ENCODE measurements at regions not wholly inside any gene's neighbourhood (a gene's known extent, or its start where the extent isn't known, plus 50 kb on each side); places are given as distances from the start of the nearest gene placed in this dataset.

DNA sequence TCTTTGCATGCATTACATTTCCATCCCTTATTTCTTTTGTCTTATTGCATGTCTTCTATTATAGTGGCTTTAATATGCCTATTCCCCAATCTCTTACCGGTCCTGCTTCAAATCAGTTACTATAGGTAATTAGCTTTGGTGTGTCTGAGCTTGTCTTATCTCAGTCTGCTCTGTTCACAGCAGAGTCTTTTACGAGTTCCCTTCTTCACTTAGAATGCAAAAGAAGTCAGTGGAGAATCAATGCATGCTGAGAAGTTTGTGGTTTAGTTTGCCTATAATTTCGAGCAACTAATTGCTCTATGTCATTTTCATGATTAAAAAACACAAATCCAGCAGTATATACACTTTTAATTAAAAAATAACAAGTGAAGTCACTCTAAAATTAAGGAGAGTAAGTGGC lies 545.0 kb downstream of the SLCO4C1 start:
- TF ChIP-seq RXRA (IDR thresholded peaks at IDR 0.05), result no peak
- TF ChIP-seq, protein P1, sequence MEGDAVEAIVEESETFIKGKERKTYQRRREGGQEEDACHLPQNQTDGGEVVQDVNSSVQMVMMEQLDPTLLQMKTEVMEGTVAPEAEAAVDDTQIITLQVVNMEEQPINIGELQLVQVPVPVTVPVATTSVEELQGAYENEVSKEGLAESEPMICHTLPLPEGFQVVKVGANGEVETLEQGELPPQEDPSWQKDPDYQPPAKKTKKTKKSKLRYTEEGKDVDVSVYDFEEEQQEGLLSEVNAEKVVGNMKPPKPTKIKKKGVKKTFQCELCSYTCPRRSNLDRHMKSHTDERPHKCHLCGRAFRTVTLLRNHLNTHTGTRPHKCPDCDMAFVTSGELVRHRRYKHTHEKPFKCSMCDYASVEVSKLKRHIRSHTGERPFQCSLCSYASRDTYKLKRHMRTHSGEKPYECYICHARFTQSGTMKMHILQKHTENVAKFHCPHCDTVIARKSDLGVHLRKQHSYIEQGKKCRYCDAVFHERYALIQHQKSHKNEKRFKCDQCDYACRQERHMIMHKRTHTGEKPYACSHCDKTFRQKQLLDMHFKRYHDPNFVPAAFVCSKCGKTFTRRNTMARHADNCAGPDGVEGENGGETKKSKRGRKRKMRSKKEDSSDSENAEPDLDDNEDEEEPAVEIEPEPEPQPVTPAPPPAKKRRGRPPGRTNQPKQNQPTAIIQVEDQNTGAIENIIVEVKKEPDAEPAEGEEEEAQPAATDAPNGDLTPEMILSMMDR (IDR thresholded peaks at IDR 0.05; ENCODE audit: low read depth, low read length, missing input control), result no peak
- TF ChIP-seq, protein P2, sequence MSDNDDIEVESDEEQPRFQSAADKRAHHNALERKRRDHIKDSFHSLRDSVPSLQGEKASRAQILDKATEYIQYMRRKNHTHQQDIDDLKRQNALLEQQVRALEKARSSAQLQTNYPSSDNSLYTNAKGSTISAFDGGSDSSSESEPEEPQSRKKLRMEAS (IDR thresholded peaks at IDR 0.05), result no peak
- no peak for TF ChIP-seq HNF4A (conservative IDR thresholded peaks at IDR 0.05)
- TF ChIP-seq, protein P3, sequence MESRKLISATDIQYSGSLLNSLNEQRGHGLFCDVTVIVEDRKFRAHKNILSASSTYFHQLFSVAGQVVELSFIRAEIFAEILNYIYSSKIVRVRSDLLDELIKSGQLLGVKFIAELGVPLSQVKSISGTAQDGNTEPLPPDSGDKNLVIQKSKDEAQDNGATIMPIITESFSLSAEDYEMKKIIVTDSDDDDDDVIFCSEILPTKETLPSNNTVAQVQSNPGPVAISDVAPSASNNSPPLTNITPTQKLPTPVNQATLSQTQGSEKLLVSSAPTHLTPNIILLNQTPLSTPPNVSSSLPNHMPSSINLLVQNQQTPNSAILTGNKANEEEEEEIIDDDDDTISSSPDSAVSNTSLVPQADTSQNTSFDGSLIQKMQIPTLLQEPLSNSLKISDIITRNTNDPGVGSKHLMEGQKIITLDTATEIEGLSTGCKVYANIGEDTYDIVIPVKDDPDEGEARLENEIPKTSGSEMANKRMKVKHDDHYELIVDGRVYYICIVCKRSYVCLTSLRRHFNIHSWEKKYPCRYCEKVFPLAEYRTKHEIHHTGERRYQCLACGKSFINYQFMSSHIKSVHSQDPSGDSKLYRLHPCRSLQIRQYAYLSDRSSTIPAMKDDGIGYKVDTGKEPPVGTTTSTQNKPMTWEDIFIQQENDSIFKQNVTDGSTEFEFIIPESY (IDR thresholded peaks at IDR 0.05), result no peak

Data from liver (tissue), 3 donors.